ENCODE measurements at regions not wholly inside any gene's neighbourhood (a gene's known extent, or its start where the extent isn't known, plus 50 kb on each side); places are given as distances from the start of the nearest gene placed in this dataset.

DNA sequence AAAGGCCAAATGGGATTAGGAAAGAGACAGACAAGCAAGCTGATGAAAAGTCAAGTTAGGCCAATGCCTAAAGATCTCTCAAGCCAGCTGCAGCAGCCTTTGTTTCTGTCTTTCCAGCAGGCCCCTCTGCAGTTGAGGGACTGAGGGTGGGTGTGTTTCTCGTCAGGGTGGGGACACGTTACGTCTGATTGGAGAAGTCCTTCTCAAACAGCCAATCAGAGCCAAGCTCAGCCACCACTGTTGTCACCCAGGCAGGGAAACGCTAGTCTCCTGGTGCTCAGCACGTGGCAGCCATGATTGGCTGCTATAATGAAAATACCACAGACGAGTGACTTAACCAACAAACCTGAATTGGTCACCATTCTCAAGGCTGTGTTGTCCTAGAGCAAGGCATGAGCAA is 177.1 kb upstream of the LCORL start:
- ChIA-PET CTCF (no interaction called here), POLR2A (ENCODE audit: low non-redundant PET) (no interaction called here)
- TF ChIP-seq, protein P1, sequence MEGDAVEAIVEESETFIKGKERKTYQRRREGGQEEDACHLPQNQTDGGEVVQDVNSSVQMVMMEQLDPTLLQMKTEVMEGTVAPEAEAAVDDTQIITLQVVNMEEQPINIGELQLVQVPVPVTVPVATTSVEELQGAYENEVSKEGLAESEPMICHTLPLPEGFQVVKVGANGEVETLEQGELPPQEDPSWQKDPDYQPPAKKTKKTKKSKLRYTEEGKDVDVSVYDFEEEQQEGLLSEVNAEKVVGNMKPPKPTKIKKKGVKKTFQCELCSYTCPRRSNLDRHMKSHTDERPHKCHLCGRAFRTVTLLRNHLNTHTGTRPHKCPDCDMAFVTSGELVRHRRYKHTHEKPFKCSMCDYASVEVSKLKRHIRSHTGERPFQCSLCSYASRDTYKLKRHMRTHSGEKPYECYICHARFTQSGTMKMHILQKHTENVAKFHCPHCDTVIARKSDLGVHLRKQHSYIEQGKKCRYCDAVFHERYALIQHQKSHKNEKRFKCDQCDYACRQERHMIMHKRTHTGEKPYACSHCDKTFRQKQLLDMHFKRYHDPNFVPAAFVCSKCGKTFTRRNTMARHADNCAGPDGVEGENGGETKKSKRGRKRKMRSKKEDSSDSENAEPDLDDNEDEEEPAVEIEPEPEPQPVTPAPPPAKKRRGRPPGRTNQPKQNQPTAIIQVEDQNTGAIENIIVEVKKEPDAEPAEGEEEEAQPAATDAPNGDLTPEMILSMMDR (conservative IDR thresholded peaks at IDR 0.05; ENCODE audit: low read depth), result no peak
- no peak overlapping the region for H3K27ac ChIP-seq
- DNase-seq (ENCODE audit: low spot score), result no peak

DNA sequence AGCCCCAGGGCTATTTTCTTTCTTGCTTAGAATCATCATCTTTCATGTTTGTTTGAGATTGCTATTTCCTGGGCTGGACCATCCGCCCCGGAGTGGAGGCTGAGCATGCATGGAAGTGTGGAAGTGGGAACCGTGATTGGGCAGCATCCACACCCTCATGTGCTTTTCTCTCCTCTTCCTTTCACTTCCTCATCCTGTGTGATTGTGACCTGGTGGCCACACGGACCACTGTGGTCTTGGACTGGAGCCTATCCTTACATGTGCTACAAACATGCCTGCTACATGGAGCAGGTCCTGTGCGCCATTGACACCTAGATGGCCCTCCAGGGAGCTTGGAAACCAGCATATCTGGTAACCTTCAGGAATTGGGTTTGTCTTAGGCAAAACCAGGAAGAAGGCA is 175.9 kb upstream of the LCORL start:
- no peak overlapping the region for H3K27ac ChIP-seq
- TF ChIP-seq, protein P1 (conservative IDR thresholded peaks at IDR 0.05; ENCODE audit: low read depth), result no peak
- CTCF ChIA-PET, result interaction anchor here (0.7 kb wide), 1 partner anchor 966 kb away, joined by 3 read pairs; no protein-coding TSS in a partner anchor
- POLR2A ChIA-PET (ENCODE audit: low non-redundant PET), result no interaction called here
- DNase-seq (ENCODE audit: low spot score), result no peak

DNA sequence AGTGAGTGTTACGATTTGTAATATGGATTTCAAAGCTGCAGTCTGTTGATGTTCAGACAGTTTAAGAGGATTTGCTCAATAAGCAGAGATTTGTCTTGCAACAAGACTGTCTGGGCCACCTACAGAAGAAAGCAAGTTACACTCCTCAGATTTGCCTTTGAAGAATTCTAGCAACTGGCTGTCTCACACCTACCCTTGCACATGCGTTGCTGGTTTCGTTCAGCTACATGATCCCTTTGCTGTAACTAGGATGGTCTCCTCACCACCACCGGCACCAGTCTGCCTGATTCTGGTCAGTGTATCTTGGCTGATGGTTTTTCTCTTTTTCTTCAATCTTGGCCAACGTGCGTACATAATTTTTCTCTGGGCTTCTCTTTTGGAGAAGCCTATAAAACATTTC is 172.7 kb upstream of the LCORL start:
- DNase-seq (ENCODE audit: low spot score), result no peak
- TF ChIP-seq, protein P1 (conservative IDR thresholded peaks at IDR 0.05; ENCODE audit: low read depth), result no peak
- CTCF ChIA-PET, result no interaction called here
- H3K27ac ChIP-seq, result no peak overlapping the region
- POLR2A ChIA-PET (ENCODE audit: low non-redundant PET), result no interaction called here

DNA sequence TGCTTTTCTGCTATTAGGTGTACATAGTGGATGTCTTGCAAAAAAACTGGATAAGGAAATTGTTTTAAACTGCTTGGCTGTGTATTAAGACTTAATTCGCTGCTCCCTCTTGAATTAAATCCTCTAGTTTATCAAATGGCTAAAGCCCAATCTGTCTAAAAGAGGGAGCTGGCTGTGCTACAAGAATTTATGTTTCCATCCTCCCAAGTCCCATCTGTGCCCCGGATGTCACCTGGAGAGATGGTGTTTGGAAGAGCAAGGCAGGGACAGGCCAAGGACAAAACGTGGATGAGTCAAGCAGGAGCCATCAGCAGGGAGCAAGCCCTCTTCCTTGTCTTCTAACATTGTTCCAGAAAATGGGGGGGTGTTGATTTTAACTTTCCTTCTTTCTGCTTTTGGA is 171.3 kb upstream of the LCORL start:
- CTCF ChIA-PET, result no interaction called here
- DNase-seq (ENCODE audit: low spot score), result no peak
- POLR2A ChIA-PET (ENCODE audit: low non-redundant PET), result no interaction called here
- no peak overlapping the region for H3K27ac ChIP-seq
- TF ChIP-seq, protein P1 (conservative IDR thresholded peaks at IDR 0.05; ENCODE audit: low read depth), result no peak

DNA sequence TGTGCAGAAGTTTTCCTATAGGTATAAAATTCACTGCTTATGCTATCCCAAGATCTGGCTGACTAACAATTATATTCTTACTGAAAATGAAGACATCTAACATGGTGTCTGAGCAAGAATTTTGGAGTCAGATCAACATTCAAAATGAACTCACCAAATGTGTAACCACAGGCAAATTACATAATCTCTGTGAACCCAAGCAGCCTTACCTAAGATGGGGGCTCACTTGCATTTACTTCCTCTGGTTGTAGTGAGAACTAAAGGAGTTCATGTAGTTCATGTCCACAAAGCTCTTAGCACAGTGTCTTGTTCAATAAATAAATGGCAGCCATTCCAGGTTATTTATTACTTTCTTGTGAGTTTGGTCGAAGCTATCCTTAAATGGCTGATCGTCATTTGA is 163.9 kb upstream of the LCORL start:
- TF ChIP-seq, protein P1 (conservative IDR thresholded peaks at IDR 0.05; ENCODE audit: low read depth), result no peak
- no peak for DNase-seq (ENCODE audit: low spot score)
- POLR2A ChIA-PET (ENCODE audit: low non-redundant PET), result no interaction called here
- CTCF ChIA-PET, result no interaction called here
- no peak overlapping the region for H3K27ac ChIP-seq

DNA sequence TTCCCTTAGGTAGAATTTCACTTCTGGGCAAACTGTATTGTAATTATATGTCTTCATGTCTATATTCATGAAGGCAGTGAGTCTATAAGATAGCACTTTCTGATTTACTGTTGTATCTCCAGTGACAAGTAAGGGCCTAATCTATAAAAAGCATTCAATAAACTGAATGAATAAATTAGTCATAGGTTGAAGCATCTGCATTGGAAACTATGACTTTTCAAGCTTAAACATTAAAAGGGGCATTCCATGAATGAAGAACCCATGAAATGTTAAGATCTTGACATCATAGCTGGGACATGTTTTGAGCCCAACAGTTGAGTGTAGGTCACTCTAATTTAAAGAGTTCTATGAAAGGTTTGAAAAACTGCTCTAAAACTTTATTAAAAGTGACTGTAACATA is 159.3 kb upstream of the LCORL start:
- POLR2A ChIA-PET (ENCODE audit: low non-redundant PET), result no interaction called here
- TF ChIP-seq, protein P1 (conservative IDR thresholded peaks at IDR 0.05; ENCODE audit: low read depth), result no peak
- CTCF ChIA-PET, result no interaction called here
- no peak overlapping the region for H3K27ac ChIP-seq
- DNase-seq (ENCODE audit: low spot score), result no peak

DNA sequence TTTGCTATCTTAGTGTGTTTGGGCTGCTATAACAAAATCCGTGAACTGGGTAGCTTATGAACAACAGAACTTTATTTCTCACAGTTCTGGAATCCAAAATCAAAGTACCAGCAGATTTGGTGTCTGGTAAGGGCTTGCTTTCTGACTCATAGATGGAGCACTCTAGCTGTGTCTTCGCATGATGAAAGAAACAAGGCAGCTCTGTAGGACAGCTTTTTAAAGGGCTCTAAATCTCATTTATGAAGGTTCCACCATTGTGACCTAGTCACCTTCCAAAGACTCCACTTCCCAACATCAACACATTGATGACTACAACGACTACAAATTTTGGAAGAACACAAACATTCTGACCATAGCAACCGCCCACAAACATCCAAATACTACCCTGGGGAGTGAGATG is 158.6 kb upstream of the LCORL start:
- POLR2A ChIA-PET (ENCODE audit: low non-redundant PET), result no interaction called here
- CTCF ChIA-PET, result no interaction called here
- no peak overlapping the region for H3K27ac ChIP-seq
- TF ChIP-seq, protein P1 (conservative IDR thresholded peaks at IDR 0.05; ENCODE audit: low read depth), result no peak
- no peak for DNase-seq (ENCODE audit: low spot score)
